Loucy (cell line): ENCODE measurements at regions not wholly inside any gene's neighbourhood (a gene's known extent, or its start where the extent isn't known, plus 50 kb on each side); places are given as distances from the start of the nearest gene placed in this dataset.

Experiments used
- CTCF ChIP-seq: fragments of 200-600 bp; sonication (generic); conservative IDR thresholded peaks from 2 replicates; pipeline ENCODE4 v1.5.1; 2014; ENCODE audit warnings: mild to moderate bottlenecking, antibody characterized with exemption, low read length
- EZH2phosphoT487 ChIP-seq: fragments of 200-600 bp; IDR thresholded peaks from 2 replicates; pipeline ENCODE4 v1.6.1; 2018; ENCODE audit warnings: antibody characterized with exemption, mild to moderate bottlenecking, moderate library complexity, borderline replicate concordance

GRCh38 chr5:171528865-171529614, 109.6 kb downstream of the FGF18 start:
- TF ChIP-seq CTCF: no peak
- no peak for TF ChIP-seq EZH2phosphoT487
